ENCODE measurements at regions not wholly inside any gene's neighbourhood (a gene's known extent, or its start where the extent isn't known, plus 50 kb on each side); places are given as distances from the start of the nearest gene placed in this dataset.

DNA sequence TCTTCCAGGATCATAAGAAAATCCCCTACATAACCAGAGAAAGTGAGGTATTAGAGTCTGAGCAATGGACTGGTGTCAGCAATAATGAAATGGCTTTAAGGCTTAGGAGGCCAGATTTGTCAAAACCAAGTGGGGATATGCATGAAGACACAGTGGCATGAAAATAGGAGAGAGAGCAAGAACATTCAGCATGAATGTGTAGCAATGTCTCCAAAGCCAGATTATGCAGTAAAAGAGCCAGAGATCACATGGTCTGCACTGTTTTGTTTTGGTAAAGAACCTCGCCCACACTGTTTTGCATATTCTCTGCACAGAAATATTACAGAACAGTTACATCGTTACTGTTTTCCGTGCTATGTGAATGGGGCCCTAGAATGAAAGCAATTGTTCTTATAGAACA, 589.4 kb downstream of the PLPP3 start:
- TF ChIP-seq EP300 (IDR thresholded peaks at IDR 0.05) = no peak
- TF ChIP-seq FOSL2 (IDR thresholded peaks at IDR 0.05) = no peak
- no peak for TF ChIP-seq FOSL2 (CRISPR knock-in tag; IDR thresholded peaks at IDR 0.05)
- TF ChIP-seq, protein P1, sequence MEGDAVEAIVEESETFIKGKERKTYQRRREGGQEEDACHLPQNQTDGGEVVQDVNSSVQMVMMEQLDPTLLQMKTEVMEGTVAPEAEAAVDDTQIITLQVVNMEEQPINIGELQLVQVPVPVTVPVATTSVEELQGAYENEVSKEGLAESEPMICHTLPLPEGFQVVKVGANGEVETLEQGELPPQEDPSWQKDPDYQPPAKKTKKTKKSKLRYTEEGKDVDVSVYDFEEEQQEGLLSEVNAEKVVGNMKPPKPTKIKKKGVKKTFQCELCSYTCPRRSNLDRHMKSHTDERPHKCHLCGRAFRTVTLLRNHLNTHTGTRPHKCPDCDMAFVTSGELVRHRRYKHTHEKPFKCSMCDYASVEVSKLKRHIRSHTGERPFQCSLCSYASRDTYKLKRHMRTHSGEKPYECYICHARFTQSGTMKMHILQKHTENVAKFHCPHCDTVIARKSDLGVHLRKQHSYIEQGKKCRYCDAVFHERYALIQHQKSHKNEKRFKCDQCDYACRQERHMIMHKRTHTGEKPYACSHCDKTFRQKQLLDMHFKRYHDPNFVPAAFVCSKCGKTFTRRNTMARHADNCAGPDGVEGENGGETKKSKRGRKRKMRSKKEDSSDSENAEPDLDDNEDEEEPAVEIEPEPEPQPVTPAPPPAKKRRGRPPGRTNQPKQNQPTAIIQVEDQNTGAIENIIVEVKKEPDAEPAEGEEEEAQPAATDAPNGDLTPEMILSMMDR (IDR thresholded peaks at IDR 0.05) = no peak
- TF ChIP-seq CEBPB (IDR thresholded peaks at IDR 0.05) = no peak
- TF ChIP-seq CBX2 (IDR thresholded peaks at IDR 0.05; ENCODE audit: borderline replicate concordance, low read depth) = no peak
- TF ChIP-seq ESRRA (IDR thresholded peaks at IDR 0.05; ENCODE audit: borderline replicate concordance, low read length) = no peak
- no peak for TF ChIP-seq KDM1A (IDR thresholded peaks at IDR 0.05; ENCODE audit: low read depth)
- no peak for TF ChIP-seq POLR2A (IDR thresholded peaks at IDR 0.05; ENCODE audit: low read length)
- TF ChIP-seq CHD2 (IDR thresholded peaks at IDR 0.05; ENCODE audit: low read length, partially characterized antibody) = no peak
- TF ChIP-seq MAFK (IDR thresholded peaks at IDR 0.05; ENCODE audit: partially characterized antibody) = no peak
